HG02759 (cell line): ENCODE measurements at regions not wholly inside any gene's neighbourhood (a gene's known extent, or its start where the extent isn't known, plus 50 kb on each side); places are given as distances from the start of the nearest gene placed in this dataset.
"Not testable (repeated sequence)": the region's sequence is repeated elsewhere in the genome, so short reads cannot be mapped to it uniquely, and the experiment has no call there.

ENCODE experiments used
- ATAC-seq: cut with Tn5 transposase; IDR thresholded peaks from one replicate; pipeline ENCODE4 v1.9.1; 2021; ENCODE audit warnings: mild to moderate bottlenecking, moderate library complexity; ENCODE audit not compliant: unreplicated experiment

- no peak for ATAC-seq
Observed at GRCh38 chr13:80744147-80744914, 403.4 kb upstream of the SPRY2 start.

DNA sequence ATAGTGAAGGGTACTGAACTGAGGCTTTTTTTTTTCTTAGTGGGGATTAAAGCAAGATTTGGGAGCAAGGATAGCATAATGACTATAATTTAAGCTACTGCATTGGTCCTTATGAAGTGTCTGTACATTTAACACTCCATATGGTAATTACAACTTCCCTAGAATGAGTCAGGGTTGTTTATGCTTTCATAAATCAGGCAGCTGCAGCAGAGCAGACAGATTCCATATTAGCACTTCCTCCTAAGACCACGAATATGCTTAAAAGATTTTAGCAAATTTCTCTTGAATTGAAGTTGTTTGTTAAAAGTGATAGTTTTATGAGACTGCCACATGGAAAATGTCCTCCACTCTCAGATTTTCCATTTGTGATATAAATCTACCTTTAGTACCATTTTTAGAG, 401.1 kb upstream of the SPRY2 start:
- no peak for ATAC-seq

DNA sequence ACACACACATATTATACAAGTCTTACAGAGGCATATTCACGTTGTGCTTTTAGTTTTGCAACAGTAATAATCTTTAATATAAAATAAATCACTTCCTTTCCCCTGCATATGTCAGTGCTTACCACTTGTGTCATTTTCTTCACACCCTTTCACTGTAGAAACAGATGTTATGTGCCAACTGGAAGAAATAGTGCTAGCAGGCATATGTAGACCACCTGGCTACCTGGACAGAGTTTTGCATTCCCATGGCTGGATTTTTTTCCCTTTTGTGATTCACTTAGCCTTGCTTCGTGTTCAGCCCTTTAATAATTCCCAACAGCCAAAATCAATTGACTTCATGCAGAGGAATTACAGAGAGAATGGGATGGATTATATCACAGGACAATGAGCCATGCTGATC, 399.1 kb upstream of the SPRY2 start:
- ATAC-seq = no peak

- no peak for ATAC-seq
Observed at GRCh38 chr13:80737513-80737912, 396.6 kb upstream of the SPRY2 start.

DNA sequence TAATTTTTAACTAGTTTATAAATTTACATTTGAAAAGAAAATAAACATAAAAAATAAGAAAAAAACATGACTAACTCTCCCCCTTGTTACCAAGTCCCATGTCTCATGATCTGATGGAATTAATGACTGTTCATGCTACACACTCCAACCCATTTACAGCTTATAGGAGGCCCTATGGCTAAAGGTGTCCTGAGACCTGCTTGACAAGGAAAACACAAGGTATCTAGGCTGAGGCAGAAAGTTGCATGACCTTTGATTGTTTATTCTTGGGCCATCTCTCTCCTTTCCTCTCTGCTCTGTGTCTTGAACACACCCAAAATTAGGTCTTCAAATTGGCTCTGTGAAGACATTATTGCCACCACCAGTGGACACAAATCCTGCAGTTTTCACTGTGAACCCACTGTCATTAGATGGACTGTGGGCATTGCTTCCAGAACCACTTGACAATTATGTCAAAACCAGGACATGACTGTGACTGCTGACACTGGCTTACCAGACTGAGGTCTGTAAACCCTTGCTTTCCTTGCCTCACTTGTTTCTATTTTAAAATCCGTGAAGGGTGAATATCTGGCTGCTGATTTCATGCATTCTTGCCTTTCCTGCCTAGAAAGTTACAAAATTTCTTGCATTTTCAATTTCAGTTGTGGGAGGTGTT, 386.5 kb upstream of the SPRY2 start:
- ATAC-seq = no peak

DNA sequence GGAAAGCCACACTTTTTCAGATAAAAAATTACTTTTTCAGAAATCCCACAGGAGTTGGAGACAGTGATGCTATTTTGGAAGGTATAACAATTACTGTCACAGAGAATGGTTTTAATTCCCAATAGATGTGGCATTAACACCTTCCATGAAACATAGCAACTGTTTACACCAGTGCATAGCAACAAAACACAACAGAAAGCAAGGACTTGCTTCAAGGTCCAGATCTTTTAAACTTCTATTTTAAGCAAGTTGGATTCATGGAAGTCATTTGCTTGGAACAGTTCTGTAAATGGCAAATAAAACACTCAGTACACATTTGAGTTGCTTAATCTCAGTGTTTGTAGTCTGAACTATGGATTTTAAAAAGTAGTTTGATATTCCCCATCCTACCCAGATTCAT, 385.9 kb upstream of the SPRY2 start:
- no peak for ATAC-seq

DNA sequence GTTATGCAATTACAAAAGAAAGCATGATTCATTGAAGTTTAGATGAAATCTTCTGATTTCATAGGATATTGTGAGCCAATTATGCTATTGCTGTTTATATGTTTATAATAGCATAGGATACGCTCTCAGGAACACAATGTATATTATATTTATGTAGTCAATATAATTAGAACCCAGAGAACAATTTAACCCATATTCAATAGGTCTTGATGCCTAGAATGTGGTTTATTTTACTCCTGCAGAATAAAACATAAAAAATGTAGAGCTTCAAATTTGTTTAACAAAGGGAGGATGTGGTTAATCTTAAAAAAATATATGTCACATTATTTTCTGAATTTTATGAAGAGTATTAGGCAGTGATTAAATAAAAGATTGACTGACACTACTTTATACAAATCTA, 380.8 kb upstream of the SPRY2 start:
- no peak for ATAC-seq

- no peak for ATAC-seq
Observed at GRCh38 chr13:80718970-80719369, 378.0 kb upstream of the SPRY2 start.

DNA sequence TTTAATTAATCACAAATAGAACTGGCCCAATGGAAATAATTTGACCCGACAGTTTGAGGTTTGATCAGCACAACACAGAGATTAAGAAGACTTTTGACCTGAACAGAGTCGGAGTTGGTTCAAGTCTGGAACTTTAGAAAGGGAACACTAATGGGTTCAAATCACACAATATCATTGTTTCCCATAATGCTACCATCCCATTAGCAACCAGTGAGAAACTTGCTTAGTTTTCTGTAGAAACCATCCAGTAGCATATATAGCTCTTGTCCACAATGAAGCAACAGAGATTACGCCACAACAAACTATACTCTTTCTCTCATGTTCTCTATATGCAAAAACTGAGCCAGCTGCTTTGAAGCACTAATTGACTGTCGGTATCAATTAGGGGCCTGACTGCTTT, 376.9 kb upstream of the SPRY2 start:
- no peak for ATAC-seq

- no peak for ATAC-seq
Observed at GRCh38 chr13:80716610-80717081, 375.7 kb upstream of the SPRY2 start.

DNA sequence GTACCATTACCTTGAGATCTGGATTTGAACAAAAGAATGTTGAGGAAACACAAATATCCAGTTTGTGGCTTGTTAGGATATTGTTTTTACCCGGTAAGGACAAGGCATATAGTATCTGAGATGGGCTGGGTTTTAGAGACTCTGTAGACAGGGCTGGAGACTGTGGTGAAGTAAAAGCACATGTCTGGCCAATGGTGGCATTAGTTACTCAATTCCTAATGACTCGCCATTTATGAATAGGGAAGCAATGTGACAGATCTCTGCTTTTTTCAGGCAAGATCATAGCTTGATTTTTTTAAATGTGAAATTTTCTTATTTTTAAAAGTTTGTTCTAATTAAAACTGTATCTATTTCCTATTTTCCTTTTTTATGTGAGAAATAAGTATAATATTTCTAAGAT, 371.1 kb upstream of the SPRY2 start:
- no peak for ATAC-seq

DNA sequence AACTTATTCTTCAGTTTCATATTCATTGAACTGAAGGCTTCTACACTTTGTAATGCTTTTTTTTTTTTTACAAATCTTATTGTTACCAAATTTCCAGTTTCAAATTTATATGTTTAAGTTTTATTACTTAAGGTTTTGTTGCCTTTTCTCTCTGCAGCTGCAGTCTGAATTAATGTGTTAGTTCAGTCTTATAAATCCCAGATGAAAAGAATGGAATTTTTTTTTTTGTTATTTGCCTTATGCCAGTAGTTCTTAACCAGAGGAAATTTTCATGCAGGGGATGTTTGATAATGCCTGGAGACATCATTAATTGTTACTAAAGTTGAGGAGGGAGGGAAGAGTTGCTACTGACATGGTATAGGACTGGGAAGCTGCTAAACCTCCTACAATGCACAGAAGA, 367.9 kb upstream of the SPRY2 start:
- ATAC-seq = no peak

DNA sequence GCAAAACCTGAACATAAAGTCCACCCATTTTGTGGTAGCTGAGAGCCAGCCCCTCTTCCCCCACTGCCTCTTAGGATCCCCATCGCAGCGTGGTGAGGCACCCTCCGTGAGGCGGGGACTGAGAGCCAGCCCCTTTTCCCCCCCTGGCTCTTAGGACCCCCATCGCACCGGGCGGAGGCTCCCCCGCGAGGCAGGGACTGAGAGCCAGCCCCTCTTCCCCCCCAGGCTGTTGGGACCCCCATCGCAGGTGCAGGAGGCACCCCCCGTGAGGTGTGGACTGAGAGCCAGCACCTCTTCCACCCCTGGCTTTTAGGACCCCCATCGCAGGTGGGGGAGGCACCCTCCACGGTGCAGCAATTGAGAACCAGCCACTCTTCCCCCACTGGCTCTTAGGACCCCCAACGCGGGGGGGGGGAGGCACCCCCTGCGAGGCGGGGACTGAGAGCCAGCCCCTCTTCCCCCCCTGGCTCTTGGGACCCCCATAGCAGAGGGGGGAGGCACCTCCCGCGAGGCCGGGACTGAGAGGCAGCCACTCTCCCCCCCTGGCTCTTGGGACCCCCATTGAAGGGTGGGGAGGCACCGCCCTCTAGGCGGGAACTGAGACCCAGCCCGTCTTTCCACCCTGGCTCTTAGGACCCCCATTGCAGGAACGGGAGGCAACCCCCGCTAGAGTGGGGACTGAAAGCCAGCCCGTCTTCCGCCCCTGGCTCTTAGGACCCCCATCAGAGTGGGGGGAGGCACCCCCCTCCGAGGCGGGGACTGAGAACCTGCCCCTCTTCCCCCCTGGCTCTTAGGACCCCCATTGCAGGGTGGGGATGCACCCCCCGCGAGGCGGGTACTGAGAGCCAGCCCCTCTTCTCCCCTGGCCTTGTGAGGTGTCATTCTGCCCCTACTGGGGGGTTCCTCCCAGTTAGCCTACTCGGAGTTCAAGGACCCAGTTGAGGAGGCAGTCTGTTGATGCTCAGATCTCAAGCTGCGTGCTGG, 366.4 kb upstream of the SPRY2 start:
- ATAC-seq = no peak

DNA sequence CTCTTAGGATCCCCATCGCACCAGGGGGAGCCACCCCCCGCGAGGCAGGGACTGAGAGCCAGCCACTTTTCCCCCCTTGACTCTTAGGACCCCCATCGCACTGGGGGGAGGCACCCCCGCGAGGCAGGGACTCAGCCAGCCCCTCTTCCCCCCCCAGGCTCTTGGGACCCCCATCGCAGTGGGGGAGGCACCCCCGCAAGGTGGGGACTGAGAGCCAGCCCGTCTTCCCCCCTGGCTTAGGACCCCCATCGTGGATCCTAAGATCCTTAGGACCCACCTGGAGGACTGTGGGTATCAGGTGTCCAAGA, 365.2 kb upstream of the SPRY2 start:
- no peak for ATAC-seq

DNA sequence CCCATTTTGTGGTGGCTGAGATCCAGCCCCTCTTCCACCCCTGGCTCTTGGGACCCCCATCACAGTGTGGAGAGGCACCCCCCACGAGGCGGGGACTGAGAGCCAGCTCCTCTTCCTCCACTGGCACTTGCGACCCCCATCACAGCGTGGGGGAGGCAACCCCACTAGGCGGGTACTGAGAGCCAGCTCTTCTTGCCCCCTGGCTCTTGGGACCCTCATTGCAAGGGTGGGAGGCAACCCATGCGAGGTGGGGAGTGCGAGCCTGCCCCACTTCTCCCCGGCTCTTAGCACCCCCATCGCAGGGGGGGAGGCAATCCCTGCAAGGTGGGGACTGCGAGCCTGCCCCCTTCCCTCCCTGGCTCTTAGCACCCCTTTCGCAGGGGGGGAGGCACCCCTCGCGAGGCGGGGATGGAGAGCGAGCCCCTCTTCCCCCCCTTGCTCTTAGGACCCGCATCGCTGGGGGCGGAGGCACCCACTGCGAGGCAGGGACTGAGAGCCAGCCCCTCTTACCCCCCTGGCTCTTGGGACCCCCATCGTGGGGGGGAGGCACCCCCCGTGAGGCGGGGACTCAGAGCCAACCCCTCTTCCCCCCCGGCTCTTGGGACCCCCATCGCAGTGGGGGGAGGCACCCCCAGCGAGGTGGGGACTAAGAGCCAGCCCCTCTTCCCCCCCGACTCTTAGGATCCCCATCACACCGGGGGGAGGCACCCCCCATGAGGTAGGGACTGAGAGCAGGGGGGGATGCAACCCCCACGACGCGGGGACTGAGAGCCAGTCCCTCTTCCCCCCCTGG, 364.6 kb upstream of the SPRY2 start:
- no peak for ATAC-seq

DNA sequence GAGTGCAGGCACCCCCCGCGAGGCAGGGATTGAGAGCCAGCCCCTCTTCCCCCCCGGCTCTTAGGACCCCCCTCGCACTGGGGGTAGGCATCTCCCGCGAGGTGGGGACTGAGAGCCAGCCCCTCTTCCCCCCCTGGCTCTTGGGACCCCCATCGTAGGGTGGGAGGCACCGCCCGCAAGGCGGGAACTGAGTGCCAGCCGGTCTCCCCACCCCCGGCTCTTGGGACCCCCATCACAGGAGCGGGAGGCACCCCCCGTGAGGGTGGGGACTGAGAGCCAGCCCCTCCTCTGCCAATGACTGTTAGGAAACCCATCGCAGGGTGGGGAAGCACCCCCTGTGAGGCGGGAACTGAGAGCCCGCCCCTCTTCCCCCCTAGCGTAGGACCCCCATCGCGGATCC, 363.4 kb upstream of the SPRY2 start:
- no peak for ATAC-seq

GRCh38 chr13:80695841-80696240, 354.9 kb upstream of the SPRY2 start:
- no peak for ATAC-seq

GRCh38 chr13:80691814-80692213, 350.9 kb upstream of the SPRY2 start:
- not testable (repeated sequence) for ATAC-seq

DNA sequence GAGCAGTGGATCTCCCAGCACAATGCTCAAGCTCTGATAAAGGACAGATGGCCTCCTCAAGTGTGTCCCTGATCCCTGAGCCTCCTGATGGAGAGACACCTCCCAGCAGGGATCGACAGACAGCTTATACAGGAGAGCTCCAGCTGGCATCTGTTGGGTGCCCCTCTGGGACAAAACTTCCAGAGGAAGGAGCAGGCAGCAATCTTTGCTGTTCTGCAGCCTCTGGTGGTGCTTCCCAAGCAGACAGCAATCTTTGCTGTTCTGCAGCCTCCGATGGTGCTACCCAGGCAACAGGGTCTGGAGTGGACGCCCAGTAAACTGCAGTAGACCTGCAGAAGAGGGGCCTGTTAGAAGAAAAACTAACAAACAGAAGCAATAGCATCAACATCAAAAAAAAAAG, 349.3 kb upstream of the SPRY2 start:
- ATAC-seq = no peak

GRCh38 chr13:80688593-80688992, 347.7 kb upstream of the SPRY2 start:
- no peak for ATAC-seq

GRCh38 chr13:80685942-80686341, 345.0 kb upstream of the SPRY2 start:
- ATAC-seq = no peak
